ENCODE measurements at regions not wholly inside any gene's neighbourhood (a gene's known extent, or its start where the extent isn't known, plus 50 kb on each side); places are given as distances from the start of the nearest gene placed in this dataset.

DNA sequence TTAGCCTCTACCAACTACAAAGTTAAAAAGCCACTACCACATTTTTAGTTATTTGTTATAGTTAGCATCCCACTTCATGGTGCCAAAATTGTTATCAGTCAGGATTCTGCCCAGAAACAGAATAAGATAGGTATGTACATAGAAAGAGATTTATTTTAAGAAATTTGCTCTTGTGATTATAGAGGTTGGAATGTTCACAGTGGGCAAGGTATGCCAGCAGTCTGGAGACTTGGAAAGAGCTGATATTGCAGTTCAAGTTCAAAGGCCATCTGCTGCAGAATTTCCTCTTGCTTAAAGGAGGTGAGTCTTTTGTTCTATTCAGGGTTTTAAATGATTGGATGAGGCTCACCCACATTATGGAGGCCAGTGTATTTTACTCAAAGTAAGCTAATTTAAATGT lies 143.8 kb upstream of the POU1F1 start:
- no peak for DNase-seq (ENCODE audit: low spot score)

DNA sequence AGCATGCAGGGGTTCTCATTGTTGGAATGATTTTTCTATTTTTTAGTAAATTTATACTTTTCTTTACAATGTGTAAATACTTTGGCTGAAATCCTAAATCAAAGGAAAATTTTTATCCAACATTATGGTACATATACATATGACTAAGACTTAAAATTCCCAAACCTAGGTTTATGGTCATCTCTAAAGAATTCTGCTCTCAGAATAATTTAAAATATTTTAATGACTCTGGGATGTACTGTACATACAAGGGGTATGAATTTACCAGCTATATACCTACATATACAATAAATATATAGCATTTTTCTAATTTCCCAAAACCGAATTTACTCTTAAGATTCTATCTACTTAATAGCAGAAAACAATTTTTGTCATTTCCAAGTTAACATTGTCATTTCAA lies 137.9 kb upstream of the POU1F1 start:
- no peak for DNase-seq (ENCODE audit: low spot score)

GRCh38 chr3:87413814-87414213 lies 137.4 kb upstream of the POU1F1 start:
- DNase-seq (ENCODE audit: low spot score): no peak

- DNase-seq (ENCODE audit: low spot score): no peak
These were observed 133.7 kb upstream of the POU1F1 start for GRCh38 chr3:87410110-87410509.

- no peak for DNase-seq (ENCODE audit: low spot score)
These were observed 121.9 kb upstream of the POU1F1 start for GRCh38 chr3:87398168-87398801.

DNA sequence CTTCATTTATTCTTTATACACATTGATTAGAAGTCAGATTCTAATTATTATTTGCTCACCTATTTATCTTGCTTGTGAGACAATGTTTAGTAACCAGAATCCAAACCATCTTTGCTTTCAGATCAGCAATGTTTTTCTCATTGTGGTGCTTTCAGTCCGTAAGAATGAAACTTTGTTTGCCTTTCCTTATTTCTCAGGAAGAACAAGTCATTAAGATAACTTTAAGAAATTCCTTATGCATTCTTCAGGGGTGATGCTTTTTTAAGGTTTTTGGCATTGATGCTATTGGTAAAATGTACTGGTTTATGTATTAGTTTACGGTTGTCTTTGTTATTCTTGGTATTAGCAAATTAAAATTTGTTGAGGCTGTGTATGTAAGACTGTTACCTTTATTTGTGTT lies 120.8 kb upstream of the POU1F1 start:
- no peak for DNase-seq (ENCODE audit: low spot score)

DNA sequence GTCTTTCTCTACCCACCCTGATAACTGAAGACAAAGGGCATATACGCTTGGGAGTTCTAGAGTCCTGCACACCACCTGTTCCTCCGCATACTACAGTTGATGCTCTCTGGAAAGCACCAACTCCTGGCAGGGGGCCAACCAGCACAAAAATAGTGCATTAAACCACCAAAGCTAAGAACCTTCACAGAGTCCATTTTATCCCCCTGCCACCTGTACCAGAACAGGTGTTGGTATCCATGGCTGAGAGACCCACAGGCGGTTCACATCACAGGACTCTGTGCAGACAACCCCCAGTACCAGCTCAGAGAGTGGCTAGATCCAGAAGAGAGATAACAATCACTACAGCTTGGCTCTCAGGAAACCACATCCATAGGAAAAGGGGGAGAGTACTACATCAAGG lies 114.4 kb upstream of the POU1F1 start:
- no peak for DNase-seq (ENCODE audit: low spot score)

DNA sequence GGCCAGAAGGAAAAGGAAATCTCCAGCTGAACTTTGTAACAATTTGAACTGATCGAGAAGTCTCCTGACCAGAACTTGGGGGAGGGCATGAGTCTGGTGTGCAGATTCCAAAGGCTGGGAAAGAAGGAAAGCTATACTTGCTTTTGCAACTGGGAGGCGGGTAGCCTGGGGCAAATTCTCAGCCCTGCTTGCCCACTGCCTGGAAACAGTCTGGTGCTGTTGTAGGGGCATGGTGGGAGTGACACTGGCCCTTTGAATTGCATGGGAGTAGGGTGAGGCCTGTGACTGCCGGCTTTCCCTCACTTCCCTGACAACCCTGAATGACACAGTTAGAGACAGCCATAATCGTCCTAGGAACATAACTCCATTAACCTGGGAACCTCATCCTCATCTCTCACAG lies 114.0 kb upstream of the POU1F1 start:
- no peak for DNase-seq (ENCODE audit: low spot score)

DNA sequence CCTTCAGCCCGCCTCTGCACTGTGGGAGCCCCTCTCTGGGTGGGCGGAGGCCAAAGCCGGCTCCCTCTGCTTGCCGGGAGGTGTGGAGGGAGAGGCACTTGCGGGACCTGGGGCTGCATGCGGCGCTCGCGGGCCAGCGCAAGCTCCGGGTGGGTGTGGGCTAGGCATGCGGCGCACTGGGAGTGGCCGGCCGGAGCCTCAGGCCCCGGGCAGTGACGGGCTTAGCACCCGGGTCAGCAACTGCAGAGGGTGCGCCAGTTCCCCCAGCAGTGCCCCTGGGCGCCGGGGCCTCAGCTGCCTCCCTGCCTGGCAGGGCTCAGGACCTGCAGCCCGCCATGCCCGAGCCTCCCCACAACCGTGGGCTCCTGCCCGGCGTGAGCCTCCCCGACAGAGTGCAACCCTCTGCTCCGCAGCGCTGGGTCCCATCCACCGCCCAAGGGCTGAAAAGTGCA lies 98.9 kb upstream of the POU1F1 start:
- no peak for DNase-seq (ENCODE audit: low spot score)

GRCh38 chr3:87370007-87370406 lies 93.6 kb upstream of the POU1F1 start:
- no peak for DNase-seq (ENCODE audit: low spot score)

- no peak for DNase-seq (ENCODE audit: low spot score)
These were observed 91.4 kb upstream of the POU1F1 start for GRCh38 chr3:87367736-87368135.

DNA sequence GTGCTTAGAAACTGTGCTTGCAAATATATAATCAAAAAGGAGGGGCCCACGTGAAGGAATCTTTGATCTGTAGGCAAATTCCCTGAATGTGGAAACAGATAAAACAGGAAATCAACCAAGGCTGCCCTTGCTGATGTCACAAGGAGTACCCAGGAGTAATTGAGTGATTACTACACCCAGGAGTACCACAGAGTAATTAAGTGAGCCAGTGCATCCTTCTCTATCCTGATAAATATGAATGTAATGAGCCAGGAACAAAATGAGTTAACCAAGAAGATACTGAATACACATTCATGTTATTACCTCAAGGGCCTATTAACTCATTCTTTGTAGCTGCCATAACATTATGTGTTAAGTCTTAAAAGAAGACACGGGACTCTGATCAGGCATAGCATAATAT lies 87.3 kb upstream of the POU1F1 start:
- DNase-seq (ENCODE audit: low spot score): no peak

DNA sequence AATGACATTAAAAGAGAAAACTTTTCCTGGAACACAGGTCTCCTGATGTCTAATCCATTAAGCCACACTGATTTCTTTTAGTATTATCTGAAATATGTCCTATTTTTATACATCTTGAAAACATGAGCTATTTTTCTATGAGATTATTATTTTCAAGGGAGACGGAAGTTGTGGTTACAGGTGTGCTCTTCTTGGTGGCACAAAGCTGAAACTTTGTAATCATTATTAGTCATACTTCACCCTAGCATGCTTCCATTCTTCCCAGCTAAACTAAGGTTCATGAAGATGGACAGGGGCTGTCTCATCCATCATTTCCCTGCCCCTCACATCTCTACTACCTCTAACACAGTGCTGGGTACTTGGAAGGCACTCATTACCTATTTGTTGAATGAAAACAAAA lies 85.6 kb upstream of the POU1F1 start:
- no peak for DNase-seq (ENCODE audit: low spot score)

- no peak for DNase-seq (ENCODE audit: low spot score)
These were observed 84.9 kb upstream of the POU1F1 start for GRCh38 chr3:87361271-87361670.

DNA sequence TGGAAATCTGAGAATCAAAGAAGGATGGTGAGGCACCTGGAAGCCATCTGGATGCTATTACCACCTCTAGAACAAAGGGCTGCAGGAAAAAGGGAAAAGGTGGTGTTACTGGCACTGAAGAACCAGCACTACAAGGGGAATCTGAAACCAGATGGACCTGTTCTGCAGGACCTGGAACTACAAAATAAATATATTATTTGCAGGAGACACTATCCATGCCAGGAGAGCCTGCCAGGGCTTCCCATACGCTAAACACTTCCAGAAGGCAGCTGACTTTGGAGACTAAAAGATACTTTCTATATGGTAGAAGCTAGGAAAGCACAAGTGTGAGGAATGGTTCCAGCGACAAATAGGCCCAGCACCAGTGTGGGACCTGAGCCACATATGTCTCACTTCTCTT lies 83.4 kb upstream of the POU1F1 start:
- no peak for DNase-seq (ENCODE audit: low spot score)

DNA sequence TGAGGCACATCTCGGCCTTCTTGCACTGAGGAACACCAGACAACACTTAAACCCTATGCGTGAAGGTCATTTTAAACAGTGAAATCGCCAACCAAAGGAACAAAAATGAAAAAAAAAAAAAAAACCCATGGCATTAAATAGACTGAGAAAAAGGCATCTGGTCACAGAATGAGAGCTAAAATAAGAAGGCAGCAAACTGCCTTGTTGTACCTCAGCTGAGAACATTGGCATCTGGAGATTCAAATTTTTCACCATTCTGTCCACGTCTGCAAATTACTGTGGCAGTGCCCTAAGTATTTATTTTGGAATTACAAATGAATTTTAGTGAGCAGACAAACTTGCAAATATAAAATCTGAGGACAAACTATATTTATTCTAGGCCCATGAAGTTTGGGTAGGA lies 82.6 kb upstream of the POU1F1 start:
- DNase-seq (ENCODE audit: low spot score): no peak

GRCh38 chr3:87358066-87358465 lies 81.7 kb upstream of the POU1F1 start:
- DNase-seq (ENCODE audit: low spot score): no peak

- DNase-seq (ENCODE audit: low spot score): no peak
These were observed 78.0 kb upstream of the POU1F1 start for GRCh38 chr3:87354398-87354797.

DNA sequence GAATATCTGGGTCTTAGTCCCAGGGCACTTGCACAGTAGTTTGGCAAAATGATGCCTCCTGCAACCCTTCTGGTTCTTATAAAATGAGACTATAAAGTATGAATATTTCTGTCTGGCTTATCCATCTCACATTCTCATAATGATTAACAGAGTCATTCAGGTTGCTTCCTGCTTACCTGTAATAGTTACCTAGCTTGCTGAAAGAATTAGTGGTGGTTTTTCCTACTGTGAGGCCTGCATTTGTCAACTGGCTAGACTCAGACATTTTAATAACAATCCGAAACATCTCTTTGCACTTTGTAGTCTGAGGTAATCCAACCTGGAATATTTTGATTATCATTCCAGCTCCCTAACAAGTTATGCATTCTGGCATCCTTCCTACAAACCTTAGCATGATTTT lies 75.6 kb upstream of the POU1F1 start:
- DNase-seq (ENCODE audit: low spot score): no peak

GRCh38 chr3:87350367-87351199 lies 74.2 kb upstream of the POU1F1 start:
- peak; percentile 44 for DNase-seq (ENCODE audit: low spot score)

DNA sequence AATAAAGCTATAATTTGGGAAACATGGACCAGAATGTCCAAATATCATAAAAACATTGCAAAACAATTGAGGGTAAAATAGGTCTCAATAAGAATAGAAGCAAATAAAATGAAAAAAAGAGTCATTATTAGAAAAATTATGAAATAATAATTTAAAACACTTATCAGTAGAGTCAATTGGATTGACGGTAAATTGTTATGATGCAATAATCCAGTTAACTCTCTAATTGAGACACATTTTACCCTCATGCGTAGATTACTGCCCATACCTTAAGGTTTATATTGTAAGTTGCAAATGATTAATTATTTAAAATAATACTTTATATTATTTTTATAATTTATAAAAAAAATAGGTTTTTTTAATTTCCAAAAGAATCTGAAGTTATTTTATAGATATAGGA lies 73.4 kb upstream of the POU1F1 start:
- DNase-seq (ENCODE audit: low spot score): no peak

- DNase-seq (ENCODE audit: low spot score): no peak
These were observed 60.4 kb upstream of the POU1F1 start for GRCh38 chr3:87336761-87337160.

DNA sequence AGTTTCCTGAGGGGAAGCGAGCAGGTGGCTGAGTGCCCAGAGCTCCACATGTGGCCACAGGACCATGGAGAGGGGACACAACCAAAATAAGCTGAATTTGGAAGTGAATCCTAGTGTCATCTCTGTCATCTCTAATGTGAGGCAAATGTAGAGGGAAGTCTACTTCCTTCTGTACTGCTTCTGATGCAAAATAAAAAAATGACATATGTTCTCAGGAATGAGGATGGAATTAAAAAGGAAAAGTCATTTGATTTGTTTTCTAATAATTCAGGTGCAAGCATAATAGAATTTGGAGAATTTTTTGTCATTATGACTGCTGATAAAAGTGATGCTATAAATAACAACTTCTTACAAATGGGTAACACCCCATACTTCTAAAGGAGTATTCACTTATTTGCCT lies 59.5 kb upstream of the POU1F1 start:
- DNase-seq (ENCODE audit: low spot score): no peak

Data from H4 (cell line).